ENCODE measurements at regions not wholly inside any gene's neighbourhood (a gene's known extent, or its start where the extent isn't known, plus 50 kb on each side); places are given as distances from the start of the nearest gene placed in this dataset.
A peak's percentile ranks its signal among the peaks of the same experiment; 100 is the strongest.

DNA sequence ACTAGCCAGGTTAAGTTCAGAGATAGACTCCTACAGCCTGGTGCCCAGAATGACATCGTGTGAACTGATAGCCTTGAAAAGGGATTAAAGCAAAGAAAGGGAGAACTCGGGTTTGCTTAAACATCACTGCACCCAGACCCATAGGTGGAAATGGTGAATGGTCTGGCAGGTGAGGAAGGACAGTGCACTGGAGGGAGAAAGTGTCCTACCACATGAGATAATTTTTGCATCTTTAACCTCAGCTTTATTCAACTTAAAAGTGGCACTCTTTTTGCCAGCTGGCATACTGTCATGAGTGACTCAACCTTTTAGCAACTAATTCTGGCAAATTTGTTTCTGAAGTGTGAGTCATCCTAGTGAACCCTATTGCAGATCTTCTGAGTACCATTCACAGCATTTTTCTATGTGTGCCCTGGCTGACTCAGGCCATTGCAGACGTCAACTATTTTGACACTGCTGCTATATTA, 53.0 kb upstream of the DAPP1 start:
- no peak overlapping the region for H3K4me3 ChIP-seq (ENCODE audit: low read depth, low read length)
- no peaks in the 10 kb centered on the region for H3K9me3 ChIP-seq (ENCODE audit: control insufficient read depth, insufficient read depth, low read length)
- ChIA-PET POLR2A (interaction anchor here (0.5 kb wide), 1 partner anchor 51 kb away, joined by 3 read pairs; no protein-coding TSS in a partner anchor), CTCF (no interaction called here)
- H3K27me3 ChIP-seq (ENCODE audit: control insufficient read depth, insufficient read depth, low read length) = no peaks in the 10 kb centered on the region
- H3K27ac ChIP-seq (ENCODE audit: low read depth, low read length) = no peak overlapping the region
- TF ChIP-seq, protein P1, sequence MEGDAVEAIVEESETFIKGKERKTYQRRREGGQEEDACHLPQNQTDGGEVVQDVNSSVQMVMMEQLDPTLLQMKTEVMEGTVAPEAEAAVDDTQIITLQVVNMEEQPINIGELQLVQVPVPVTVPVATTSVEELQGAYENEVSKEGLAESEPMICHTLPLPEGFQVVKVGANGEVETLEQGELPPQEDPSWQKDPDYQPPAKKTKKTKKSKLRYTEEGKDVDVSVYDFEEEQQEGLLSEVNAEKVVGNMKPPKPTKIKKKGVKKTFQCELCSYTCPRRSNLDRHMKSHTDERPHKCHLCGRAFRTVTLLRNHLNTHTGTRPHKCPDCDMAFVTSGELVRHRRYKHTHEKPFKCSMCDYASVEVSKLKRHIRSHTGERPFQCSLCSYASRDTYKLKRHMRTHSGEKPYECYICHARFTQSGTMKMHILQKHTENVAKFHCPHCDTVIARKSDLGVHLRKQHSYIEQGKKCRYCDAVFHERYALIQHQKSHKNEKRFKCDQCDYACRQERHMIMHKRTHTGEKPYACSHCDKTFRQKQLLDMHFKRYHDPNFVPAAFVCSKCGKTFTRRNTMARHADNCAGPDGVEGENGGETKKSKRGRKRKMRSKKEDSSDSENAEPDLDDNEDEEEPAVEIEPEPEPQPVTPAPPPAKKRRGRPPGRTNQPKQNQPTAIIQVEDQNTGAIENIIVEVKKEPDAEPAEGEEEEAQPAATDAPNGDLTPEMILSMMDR (IDR thresholded peaks at IDR 0.05; ENCODE audit: low read depth, low read length) = no peak
- peak; percentile 49 for DNase-seq (ENCODE audit: low read depth, low spot score)

DNA sequence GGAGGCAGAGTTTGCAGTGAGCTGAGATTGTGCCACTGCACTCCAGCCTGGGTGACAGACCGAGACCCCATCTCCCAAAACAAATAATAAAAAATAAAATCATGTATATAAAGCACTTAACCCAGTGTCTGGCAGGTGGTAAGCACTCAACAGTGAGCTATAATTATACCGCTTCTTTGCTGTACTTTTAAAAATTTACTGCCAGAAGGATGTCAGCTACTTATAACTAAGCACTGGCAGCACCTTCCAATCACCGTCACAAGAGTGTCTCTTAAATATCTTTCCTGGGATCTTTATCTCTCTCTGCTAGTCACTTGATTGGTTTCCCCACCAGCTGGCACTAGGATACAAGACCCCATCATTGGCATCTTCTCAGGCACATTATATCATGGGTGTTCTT, 53.9 kb upstream of the DAPP1 start:
- POLR2A ChIA-PET = no interaction called here
- Histone ChIP-seq H3K4me3 (ENCODE audit: low read depth, low read length) (no peak overlapping the region), H3K27me3 (ENCODE audit: control insufficient read depth, insufficient read depth, low read length) (no peaks in the 10 kb centered on the region), H3K9me3 (ENCODE audit: control insufficient read depth, insufficient read depth, low read length) (no peaks in the 10 kb centered on the region), H3K27ac (ENCODE audit: low read depth, low read length) (no peak overlapping the region)
- CTCF ChIA-PET = no interaction called here
- no peak for DNase-seq (ENCODE audit: low read depth, low spot score)
- TF ChIP-seq, protein P1 (IDR thresholded peaks at IDR 0.05; ENCODE audit: low read depth, low read length) = no peak

DNA sequence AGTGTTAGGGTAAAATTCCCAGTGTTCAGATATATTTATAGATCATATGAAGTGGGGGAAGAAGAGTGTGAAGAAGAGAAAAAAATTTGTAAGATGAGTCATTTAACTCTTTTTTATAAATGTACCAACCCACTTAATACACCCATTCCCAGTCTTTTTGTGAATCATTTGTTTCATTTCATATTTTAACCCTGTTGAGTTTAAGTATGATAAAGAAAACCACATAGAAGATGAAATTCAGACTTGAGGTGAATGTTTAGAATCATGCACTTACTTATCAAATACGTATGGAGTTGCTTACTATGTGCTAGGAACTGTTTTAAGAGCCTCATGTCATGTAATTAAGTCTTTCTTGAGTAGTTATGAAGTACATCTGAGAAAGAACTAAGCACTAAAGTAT, 56.6 kb upstream of the DAPP1 start:
- Histone ChIP-seq H3K27ac (ENCODE audit: low read depth, low read length) (no peak overlapping the region), H3K9me3 (ENCODE audit: control insufficient read depth, insufficient read depth, low read length) (no peaks in the 10 kb centered on the region), H3K4me3 (ENCODE audit: low read depth, low read length) (no peak overlapping the region), H3K27me3 (ENCODE audit: control insufficient read depth, insufficient read depth, low read length) (no peaks in the 10 kb centered on the region)
- ChIA-PET CTCF (no interaction called here), POLR2A (no interaction called here)
- TF ChIP-seq, protein P1 (IDR thresholded peaks at IDR 0.05; ENCODE audit: low read depth, low read length) = no peak
- no peak for DNase-seq (ENCODE audit: low read depth, low spot score)

DNA sequence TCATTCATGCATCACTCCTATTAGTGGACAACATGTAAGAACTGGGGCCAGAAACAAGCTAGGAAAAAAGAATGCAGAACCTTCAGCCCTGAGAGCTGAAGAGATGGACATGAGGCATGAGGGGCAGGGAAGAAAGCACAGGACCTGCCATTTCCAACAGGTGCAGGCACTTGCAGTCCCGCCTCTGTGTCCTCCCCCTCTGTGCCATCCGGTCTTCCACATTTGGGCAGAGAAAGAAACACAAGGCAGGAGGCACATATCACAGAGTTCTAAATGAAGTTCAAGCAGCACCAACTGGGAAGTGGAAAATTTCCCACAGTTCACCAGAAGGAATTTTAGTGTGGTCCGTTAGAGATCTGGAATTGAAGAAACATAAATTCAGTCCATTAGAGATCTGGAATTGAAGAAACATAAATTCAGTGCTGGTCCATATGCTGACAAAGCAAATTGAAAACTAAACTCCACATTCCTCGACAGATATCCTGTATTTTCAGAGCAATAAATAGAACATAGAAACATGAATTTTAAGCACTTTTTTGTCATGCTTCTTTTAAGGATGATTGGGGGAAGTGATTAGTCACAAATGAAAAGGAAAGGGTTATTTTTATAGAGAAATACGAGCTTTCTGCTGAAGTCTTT, 57.2 kb upstream of the DAPP1 start:
- no peaks in the 10 kb centered on the region for H3K9me3 ChIP-seq (ENCODE audit: control insufficient read depth, insufficient read depth, low read length)
- DNase-seq (ENCODE audit: low read depth, low spot score) = no peak
- CTCF ChIA-PET = interaction anchor here (0.6 kb wide), 1 partner anchor 68 kb away, joined by 3 read pairs; no protein-coding TSS in a partner anchor
- H3K27me3 ChIP-seq (ENCODE audit: control insufficient read depth, insufficient read depth, low read length) = no peaks in the 10 kb centered on the region
- no peak overlapping the region for H3K27ac ChIP-seq (ENCODE audit: low read depth, low read length)
- TF ChIP-seq, protein P1 (IDR thresholded peaks at IDR 0.05; ENCODE audit: low read depth, low read length) = no peak
- POLR2A ChIA-PET = no interaction called here
- no peak overlapping the region for H3K4me3 ChIP-seq (ENCODE audit: low read depth, low read length)

DNA sequence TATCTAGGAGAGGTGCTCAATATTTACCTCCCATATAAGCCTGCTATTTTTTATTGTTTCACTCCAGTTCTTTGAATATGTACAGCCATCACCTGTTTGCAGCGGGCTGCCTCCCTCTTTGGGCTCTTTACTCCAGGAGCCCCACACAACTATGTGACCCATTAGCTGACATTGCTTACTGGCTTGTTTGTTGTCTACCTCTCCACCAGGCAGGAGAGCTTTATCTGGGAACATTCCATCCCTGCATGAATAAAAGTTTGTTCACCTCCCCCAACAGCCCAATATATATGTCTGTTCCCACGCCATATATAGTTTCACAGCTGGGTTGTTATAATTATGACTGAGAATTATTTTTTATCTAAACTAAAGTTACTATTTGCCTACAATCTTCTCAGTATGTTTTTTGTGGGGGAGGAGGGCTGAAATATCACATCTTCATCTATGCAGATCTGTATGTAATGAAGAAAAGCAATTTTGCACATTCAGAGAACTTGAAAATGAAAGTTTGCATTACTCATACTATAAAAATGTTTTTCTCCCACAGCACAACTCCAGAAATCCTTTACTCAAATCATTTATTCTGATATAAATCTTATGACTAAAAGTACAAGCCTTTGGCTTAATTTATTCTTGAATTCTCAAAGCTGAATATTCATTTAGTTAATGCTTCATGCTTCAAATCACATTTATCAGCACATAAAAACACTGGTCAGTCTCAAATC, 61.2 kb upstream of the DAPP1 start:
- no peak for DNase-seq (ENCODE audit: low read depth, low spot score)
- no peak overlapping the region for H3K27ac ChIP-seq (ENCODE audit: low read depth, low read length)
- POLR2A ChIA-PET = no interaction called here
- CTCF ChIA-PET = no interaction called here
- H3K9me3 ChIP-seq (ENCODE audit: control insufficient read depth, insufficient read depth, low read length) = no peaks in the 10 kb centered on the region
- TF ChIP-seq, protein P1 (IDR thresholded peaks at IDR 0.05; ENCODE audit: low read depth, low read length) = no peak
- H3K4me3 ChIP-seq (ENCODE audit: low read depth, low read length) = no peak overlapping the region
- no peaks in the 10 kb centered on the region for H3K27me3 ChIP-seq (ENCODE audit: control insufficient read depth, insufficient read depth, low read length)
